ENCODE measurements at regions not wholly inside any gene's neighbourhood (a gene's known extent, or its start where the extent isn't known, plus 50 kb on each side); places are given as distances from the start of the nearest gene placed in this dataset.
A peak's percentile ranks its signal among the peaks of the same experiment; 100 is the strongest.

- DNase-seq (ENCODE audit: low read depth in 2 of 2), result no peak
Observed at GRCh38 chr6:156283091-156283490, 494.1 kb upstream of the ARID1B start.

GRCh38 chr6:156282087-156282486 lies 495.1 kb upstream of the ARID1B start:
- no peak for DNase-seq (ENCODE audit: low read depth in 2 of 2)

GRCh38 chr6:156281266-156281665 lies 495.9 kb upstream of the ARID1B start:
- no peak for DNase-seq (ENCODE audit: low read depth in 2 of 2)

- no peak for DNase-seq (ENCODE audit: low read depth in 2 of 2)
Observed at GRCh38 chr6:156280065-156280464, 497.1 kb upstream of the ARID1B start.

- no peak for DNase-seq (ENCODE audit: low read depth in 2 of 2)
Observed at GRCh38 chr6:156279261-156279969, 497.8 kb upstream of the ARID1B start.

- DNase-seq (ENCODE audit: low read depth in 2 of 2), result no peak
Observed at GRCh38 chr6:156273065-156273711, 504.0 kb upstream of the ARID1B start.

- no peak for DNase-seq (ENCODE audit: low read depth in 2 of 2)
Observed at GRCh38 chr6:156269751-156270369, 507.3 kb upstream of the ARID1B start.

GRCh38 chr6:156268849-156269248 lies 508.3 kb upstream of the ARID1B start:
- no peak for DNase-seq (ENCODE audit: low read depth in 2 of 2)

GRCh38 chr6:156262014-156262413 lies 515.2 kb upstream of the ARID1B start:
- DNase-seq (ENCODE audit: low read depth in 2 of 2), result no peak

GRCh38 chr6:156260815-156261214 lies 516.4 kb upstream of the ARID1B start:
- no peak for DNase-seq (ENCODE audit: low read depth in 2 of 2)

GRCh38 chr6:156258981-156259380 lies 518.2 kb upstream of the ARID1B start:
- no peak for DNase-seq (ENCODE audit: low read depth in 2 of 2)

GRCh38 chr6:156256161-156256560 lies 521.0 kb upstream of the ARID1B start:
- DNase-seq (ENCODE audit: low read depth in 2 of 2), result no peak

- DNase-seq (ENCODE audit: low read depth in 2 of 2), result no peak
Observed at GRCh38 chr6:156254240-156254639, 522.9 kb upstream of the ARID1B start.

GRCh38 chr6:156250593-156250992 lies 526.6 kb upstream of the ARID1B start:
- peak in 1 of 2 donors; percentile 21 for DNase-seq (ENCODE audit: low read depth in 2 of 2)

GRCh38 chr6:156242206-156242605 lies 535.0 kb upstream of the ARID1B start:
- DNase-seq (ENCODE audit: low read depth in 2 of 2), result no peak

GRCh38 chr6:156231026-156231765 lies 546.0 kb upstream of the ARID1B start:
- DNase-seq (ENCODE audit: low read depth in 2 of 2), result no peak

GRCh38 chr6:156219973-156220372 lies 557.2 kb upstream of the ARID1B start:
- DNase-seq (ENCODE audit: low read depth in 2 of 2), result no peak

GRCh38 chr6:156205678-156206077 lies 571.5 kb upstream of the ARID1B start:
- no peak for DNase-seq (ENCODE audit: low read depth in 2 of 2)

- DNase-seq (ENCODE audit: low read depth in 2 of 2), result no peak
Observed at GRCh38 chr6:156199182-156199581, 578.0 kb upstream of the ARID1B start.

- no peak for DNase-seq (ENCODE audit: low read depth in 2 of 2)
Observed at GRCh38 chr6:156197513-156197912, 579.7 kb upstream of the ARID1B start.

GRCh38 chr6:156194981-156195380 lies 582.2 kb upstream of the ARID1B start:
- DNase-seq (ENCODE audit: low read depth in 2 of 2), result no peak

GRCh38 chr6:156193381-156193780 lies 583.8 kb upstream of the ARID1B start:
- DNase-seq (ENCODE audit: low read depth in 2 of 2), result no peak
